A673 (cell line): ENCODE measurements at regions not wholly inside any gene's neighbourhood (a gene's known extent, or its start where the extent isn't known, plus 50 kb on each side); places are given as distances from the start of the nearest gene placed in this dataset.

Experiments used
- CTCF ChIP-seq: fragments of 300-800, 200-600 bp; sonication (generic); conservative IDR thresholded peaks from 2 replicates; pipeline ENCODE4 v1.5.1; 2017; ENCODE audit warnings: low read depth, mild to moderate bottlenecking, antibody characterized with exemption, low read length, moderate library complexity, mixed read lengths
- EZH2 ChIP-seq: fragments of 200-600 bp; sonication (generic); IDR thresholded peaks from 2 replicates; pipeline ENCODE4 v1.6.1; 2017; ENCODE audit warnings: borderline replicate concordance, low read depth, mild to moderate bottlenecking, mixed read lengths, antibody characterized with exemption, low read length; ENCODE audit not compliant: poor library complexity, severe bottlenecking

DNA sequence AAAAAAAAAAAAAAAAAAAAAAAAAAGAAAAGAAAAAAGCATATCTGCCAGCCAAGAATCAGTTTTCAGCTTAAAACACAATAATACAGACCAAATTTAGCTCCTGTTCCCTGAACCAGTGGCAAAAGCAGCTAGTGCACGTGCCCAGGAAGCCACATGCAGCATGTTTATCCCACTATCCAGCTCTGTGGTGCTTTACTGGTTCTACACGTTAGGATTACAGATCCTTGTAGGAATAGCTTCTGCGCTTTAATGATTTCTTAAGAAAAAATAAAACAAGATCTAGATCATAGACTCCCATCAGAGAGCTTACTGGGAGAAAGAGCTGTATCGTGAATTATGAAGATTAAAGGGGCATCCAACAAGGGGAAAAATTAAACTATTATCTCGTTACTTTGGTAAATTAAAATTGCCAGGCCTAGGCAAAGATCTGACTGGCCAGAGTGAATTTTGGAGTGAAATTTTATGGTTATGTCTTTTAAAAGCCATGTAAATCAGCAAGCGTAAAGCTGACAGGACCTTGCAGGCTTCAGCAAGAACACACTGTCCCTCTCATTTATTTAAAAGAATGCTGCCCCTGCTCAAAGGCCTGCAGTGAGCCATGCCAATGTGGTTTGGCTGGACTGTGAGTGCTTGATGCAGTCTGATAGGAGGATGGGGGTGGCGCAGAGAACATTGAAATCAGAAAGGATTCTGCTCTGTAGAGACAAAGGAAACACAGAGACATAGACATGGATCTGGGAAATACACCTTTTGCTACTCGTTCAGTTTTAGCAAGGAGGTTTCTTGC, 177.3 kb upstream of the PHYHIPL start:
- no peak for TF ChIP-seq CTCF
- TF ChIP-seq EZH2: no peak
